IMR-90 (cell line): ENCODE measurements at regions not wholly inside any gene's neighbourhood (a gene's known extent, or its start where the extent isn't known, plus 50 kb on each side); places are given as distances from the start of the nearest gene placed in this dataset.

Experiments used
- ATAC-seq: fragments of 200-7000 bp; cut with Tn5 transposase; 2 replicates; pipeline ENCODE4 v1.9.1; 2020; ENCODE audit warnings: low read depth, mild to moderate bottlenecking, moderate library complexity
- BruUV-seq: library from RNA; stranded (reverse); fragments of 400-500 nt; replicated peaks from 2 replicates; lab custom pipeline; 2021; lab: Mats Ljungman, UMichigan
- CTCF ChIA-PET: fragments of 300-600 bp; formaldehyde crosslinking; extraction: SDS; loops from one replicate; lab custom pipeline; 2021; ENCODE audit warnings: antibody characterized with exemption; lab: Yijun Ruan, JAX
- POLR2A ChIA-PET: fragments of 300-600 bp; sonication (Branson Sonifier 250); formaldehyde crosslinking; loops from one replicate; lab custom pipeline; 2022; ENCODE audit warnings: antibody characterized with exemption; ENCODE audit not compliant: unreplicated experiment; lab: Charles Lee
- DNase-seq: peaks from one replicate; pipeline ENCODE4 v3.0.0; 2013
- H2AFZ ChIP-seq: replicated peaks from 2 replicates; pipeline ENCODE3; 2013; ENCODE audit warnings: low read length, mild to moderate bottlenecking; ENCODE audit not compliant: poor library complexity
- H2AK5ac ChIP-seq: 2 replicates; pipeline ENCODE4 v1.6.1; 2013; ENCODE audit warnings: low read depth, low read length, inconsistent platforms
- H2AK9ac ChIP-seq: replicated peaks from 2 replicates; pipeline ENCODE3; 2013; ENCODE audit warnings: mild to moderate bottlenecking, low read depth, low read length, moderate library complexity; ENCODE audit not compliant: poor library complexity
- H2BK120ac ChIP-seq: 2 replicates; pipeline ENCODE4 v1.6.1; 2013; ENCODE audit warnings: low read depth, low read length, inconsistent platforms
- H2BK15ac ChIP-seq: 3 replicates; pipeline ENCODE4 v1.6.1; 2013; ENCODE audit warnings: low read depth, low read length, inconsistent platforms
- H2BK20ac ChIP-seq: 2 replicates; pipeline ENCODE4 v1.6.1; 2013; ENCODE audit warnings: low read depth, mild to moderate bottlenecking, inconsistent platforms, low read length, moderate library complexity
- H2BK5ac ChIP-seq: 2 replicates; pipeline ENCODE4 v1.6.1; 2013; ENCODE audit warnings: mild to moderate bottlenecking, low read depth, low read length, inconsistent platforms; ENCODE audit not compliant: poor library complexity, severe bottlenecking
- H3K14ac ChIP-seq: replicated peaks from 2 replicates; pipeline ENCODE4 v1.6.1; 2013; ENCODE audit warnings: low read depth, low read length, inconsistent platforms
- H3K18ac ChIP-seq: 2 replicates; pipeline ENCODE4 v1.6.1; 2013; ENCODE audit warnings: low read depth, low read length, control low read depth
- H3K23ac ChIP-seq: 2 replicates; pipeline ENCODE4 v1.6.1; 2013; ENCODE audit warnings: low read depth, low read length, inconsistent platforms
- H3K27ac ChIP-seq: 2 replicates; pipeline ENCODE4 v1.5.1; 2013; ENCODE audit warnings: mild to moderate bottlenecking, control low read depth, low read length; ENCODE audit not compliant: insufficient read depth
- H3K27me3 ChIP-seq: 2 replicates; pipeline ENCODE4 v1.6.1; 2013; ENCODE audit warnings: low read length; ENCODE audit not compliant: control insufficient read depth, insufficient read depth
- H3K36me3 ChIP-seq: 2 replicates; pipeline ENCODE4 v1.6.1; 2013; ENCODE audit warnings: low read length, mixed read lengths; ENCODE audit not compliant: control insufficient read depth, insufficient read depth
- H3K4ac ChIP-seq: 2 replicates; pipeline ENCODE4 v1.6.1; 2013; ENCODE audit warnings: low read depth, low read length, inconsistent platforms
- H3K4me1 ChIP-seq: 2 replicates; pipeline ENCODE4 v1.6.1; 2013; ENCODE audit warnings: low read length, mixed read lengths; ENCODE audit not compliant: control insufficient read depth, insufficient read depth
- H3K4me2 ChIP-seq: 2 replicates; pipeline ENCODE4 v1.6.1; 2013; ENCODE audit warnings: low read depth, mild to moderate bottlenecking, control low read depth, low read length, moderate library complexity
- H3K4me3 ChIP-seq: 2 replicates; pipeline ENCODE4 v1.5.1; 2013; ENCODE audit warnings: low read depth, mild to moderate bottlenecking, control low read depth, low read length, moderate library complexity; ENCODE audit not compliant: insufficient read depth
- H3K56ac ChIP-seq: 2 replicates; pipeline ENCODE4 v1.6.1; 2013; ENCODE audit warnings: low read length, inconsistent platforms; ENCODE audit not compliant: insufficient read depth; ENCODE audit errors: extremely low read depth
- H3K79me1 ChIP-seq, 2 experiments: 2 replicates each; pipeline ENCODE4 v1.6.1; 2013; ENCODE audit warnings: low read length in 2 of 2, inconsistent platforms in 1 of 2, low read depth in 1 of 2
- H3K9ac ChIP-seq: 2 replicates; pipeline ENCODE4 v1.6.1; 2013; ENCODE audit warnings: low read depth, low read length, control low read depth
- H3K9me1 ChIP-seq: 2 replicates; pipeline ENCODE4 v1.6.1; 2013; ENCODE audit warnings: low read length, inconsistent platforms; ENCODE audit not compliant: insufficient read depth
- H3K9me3 ChIP-seq: 2 replicates; pipeline ENCODE4 v1.6.1; 2013; ENCODE audit warnings: low read length; ENCODE audit not compliant: control insufficient read depth, insufficient read depth
- H4K20me1 ChIP-seq: 2 replicates; pipeline ENCODE4 v1.6.1; 2013; ENCODE audit warnings: low read length, inconsistent platforms; ENCODE audit not compliant: insufficient read depth
- H4K5ac ChIP-seq: 2 replicates; pipeline ENCODE4 v1.6.1; 2013; ENCODE audit warnings: mild to moderate bottlenecking, low read depth, low read length, control low read depth
- H4K8ac ChIP-seq, 2 experiments: 2 replicates each; pipeline ENCODE4 v1.6.1; 2013; ENCODE audit warnings: low read depth in 2 of 2, low read length in 2 of 2, control low read depth in 1 of 2, inconsistent platforms in 1 of 2
- H4K91ac ChIP-seq: 2 replicates; pipeline ENCODE4 v1.6.1; 2013; ENCODE audit warnings: low read depth, low read length, inconsistent platforms; ENCODE audit not compliant: insufficient read depth
- BHLHE40 ChIP-seq: fragments of 150-350 bp; IDR thresholded peaks from 2 replicates; pipeline ENCODE4 v1.6.1; 2016; ENCODE audit warnings: mild to moderate bottlenecking, low read depth, low read length
- CEBPB ChIP-seq: IDR thresholded peaks from 2 replicates; pipeline ENCODE4 v1.6.1; 2012; ENCODE audit warnings: low read depth, low read length, improper control_type of control experiment
- CHD1 ChIP-seq: IDR thresholded peaks from 2 replicates; pipeline ENCODE4 v1.6.1; 2012; ENCODE audit warnings: low read depth, low read length, improper control_type of control experiment
- FOS ChIP-seq: fragments of 150-350 bp; IDR thresholded peaks from 2 replicates; pipeline ENCODE4 v1.6.1; 2016; ENCODE audit warnings: low read depth, low read length
- MAFK ChIP-seq: IDR thresholded peaks from 2 replicates; pipeline ENCODE4 v1.6.1; 2012; ENCODE audit warnings: low read depth, low read length, improper control_type of control experiment
- MAZ ChIP-seq: IDR thresholded peaks from 2 replicates; pipeline ENCODE4 v1.6.1; 2012; ENCODE audit warnings: low read depth, mild to moderate bottlenecking, low read length, improper control_type of control experiment, moderate library complexity, borderline replicate concordance
- MXI1 ChIP-seq: IDR thresholded peaks from 2 replicates; pipeline ENCODE4 v1.6.1; 2012; ENCODE audit warnings: low read depth, mild to moderate bottlenecking, low read length, moderate library complexity, borderline replicate concordance
- NFE2L2 ChIP-seq: fragments of 150-350 bp; IDR thresholded peaks from 2 replicates; pipeline ENCODE4 v1.6.1; 2016; ENCODE audit warnings: low read depth, mild to moderate bottlenecking, low read length
- POLR2A ChIP-seq: IDR thresholded peaks from 2 replicates; pipeline ENCODE4 v1.6.1; 2012; ENCODE audit warnings: mild to moderate bottlenecking, low read depth, low read length
- RAD21 ChIP-seq: IDR thresholded peaks from 2 replicates; pipeline ENCODE4 v1.6.1; 2012; ENCODE audit warnings: low read length, improper control_type of control experiment
- RCOR1 ChIP-seq: IDR thresholded peaks from 2 replicates; pipeline ENCODE4 v1.6.1; 2012; ENCODE audit warnings: mild to moderate bottlenecking, low read length, improper control_type of control experiment; ENCODE audit not compliant: insufficient replicate concordance
- RFX5 ChIP-seq: IDR thresholded peaks from 2 replicates; pipeline ENCODE4 v1.8.0; 2012; ENCODE audit warnings: low read depth, mild to moderate bottlenecking, low read length, moderate library complexity
- SMC3 ChIP-seq: fragments of 150-350 bp; IDR thresholded peaks from 2 replicates; pipeline ENCODE4 v1.6.1; 2016; ENCODE audit warnings: low read depth, mild to moderate bottlenecking, antibody characterized with exemption, low read length, moderate library complexity
- WGBS, 2 experiments: methylation state at CpG; one replicate each; pipeline versions ENCODE4 v1.1.5 to v1.1.7; 2013; ENCODE audit warnings: missing lambda C conversion rate in 2 of 2; ENCODE audit not compliant: insufficient read length in 1 of 2; ENCODE audit errors: extremely low coverage in 2 of 2; 5-methylcytosine and 5-hydroxymethylcytosine counted together
- dilution Hi-C: fragments of 300-500 bp; cut with HindIII; formaldehyde crosslinking; loops from one replicate; pipeline ENCODE4 v1.14.3; 2018; ENCODE audit warnings: low sequenced_read_pairs; ENCODE audit not compliant: unreplicated experiment
- in situ Hi-C: fragments of 300-500 bp; cut with MboI; formaldehyde crosslinking; loops from 3 replicates; pipeline ENCODE4 v1.14.3; 2019; ENCODE audit warnings: low sequenced_read_pairs, inconsistent platforms, mixed read lengths
- intact Hi-C: fragments of 100-400 bp; cut with micrococcal nuclease; formaldehyde crosslinking; loops from 2 replicates; pipeline ENCODE4 v1.10.0; 2022
- TF ChIP-seq, protein P1 (sequence below): conservative IDR thresholded peaks from 2 replicates; pipeline ENCODE4 v1.5.1; 2012; ENCODE audit warnings: mild to moderate bottlenecking, low read depth, low read length, improper control_type of control experiment
- TF ChIP-seq, protein P2 (sequence below): fragments of 150-350 bp; IDR thresholded peaks from 2 replicates; pipeline ENCODE4 v1.6.1; 2016; ENCODE audit warnings: low read depth, mild to moderate bottlenecking, low read length, moderate library complexity, borderline replicate concordance
- TF ChIP-seq, protein P3 (sequence below): fragments of 150-350 bp; IDR thresholded peaks from 2 replicates; pipeline ENCODE4 v1.6.1; 2017; ENCODE audit warnings: mild to moderate bottlenecking, antibody characterized with exemption, low read length, low read depth

DNA sequence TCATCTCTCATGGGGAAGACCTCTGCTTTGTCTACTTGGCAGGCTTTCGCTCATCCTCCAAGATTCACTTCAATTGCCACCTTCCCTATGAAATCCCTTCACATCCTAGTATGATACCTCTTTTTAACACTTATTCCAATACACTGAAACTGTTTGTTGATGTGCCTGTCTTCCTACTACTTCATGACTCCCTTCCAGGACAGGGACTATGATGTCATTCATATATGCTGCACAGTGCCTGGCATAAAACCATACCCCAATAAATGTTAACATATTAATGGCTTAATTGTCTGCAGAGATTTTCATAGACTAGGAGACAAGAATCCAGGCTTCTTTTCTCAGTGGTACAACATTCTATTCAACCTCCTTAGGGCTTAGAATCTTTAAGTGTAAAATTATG, 215.5 kb downstream of the ZNF608 start:
- H3K14ac ChIP-seq = no peak overlapping the region
- DNase-seq (no peak), ATAC-seq (no peak)
- CTCF ChIA-PET = no interaction called here
- H2AK5ac ChIP-seq = no peak overlapping the region; the same call in 1 of the 2 replicates
- H3K4me2 ChIP-seq = no peak overlapping the region
- H4K91ac ChIP-seq = no peak overlapping the region
- H3K4ac ChIP-seq = no peak overlapping the region
- 100% methylated on average over 1 of the region's 1 CpG; no CpG with 5 or more reads in 1 of the 2 experiments for WGBS, 2 experiments
- H3K9me1 ChIP-seq = no peaks in the 10 kb centered on the region
- no peak overlapping the region for H3K4me3 ChIP-seq
- TF ChIP-seq CHD1 = no peak
- no peak for TF ChIP-seq CEBPB
- TF ChIP-seq NFE2L2 = no peak
- TF ChIP-seq BHLHE40 = no peak
- TF ChIP-seq, protein P1, sequence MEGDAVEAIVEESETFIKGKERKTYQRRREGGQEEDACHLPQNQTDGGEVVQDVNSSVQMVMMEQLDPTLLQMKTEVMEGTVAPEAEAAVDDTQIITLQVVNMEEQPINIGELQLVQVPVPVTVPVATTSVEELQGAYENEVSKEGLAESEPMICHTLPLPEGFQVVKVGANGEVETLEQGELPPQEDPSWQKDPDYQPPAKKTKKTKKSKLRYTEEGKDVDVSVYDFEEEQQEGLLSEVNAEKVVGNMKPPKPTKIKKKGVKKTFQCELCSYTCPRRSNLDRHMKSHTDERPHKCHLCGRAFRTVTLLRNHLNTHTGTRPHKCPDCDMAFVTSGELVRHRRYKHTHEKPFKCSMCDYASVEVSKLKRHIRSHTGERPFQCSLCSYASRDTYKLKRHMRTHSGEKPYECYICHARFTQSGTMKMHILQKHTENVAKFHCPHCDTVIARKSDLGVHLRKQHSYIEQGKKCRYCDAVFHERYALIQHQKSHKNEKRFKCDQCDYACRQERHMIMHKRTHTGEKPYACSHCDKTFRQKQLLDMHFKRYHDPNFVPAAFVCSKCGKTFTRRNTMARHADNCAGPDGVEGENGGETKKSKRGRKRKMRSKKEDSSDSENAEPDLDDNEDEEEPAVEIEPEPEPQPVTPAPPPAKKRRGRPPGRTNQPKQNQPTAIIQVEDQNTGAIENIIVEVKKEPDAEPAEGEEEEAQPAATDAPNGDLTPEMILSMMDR = no peak
- no peak for TF ChIP-seq RFX5
- no peak for TF ChIP-seq MAFK
- no peak for TF ChIP-seq RAD21
- TF ChIP-seq MAZ = no peak
- no peak for TF ChIP-seq RCOR1
- no peak for TF ChIP-seq FOS
- no peak for TF ChIP-seq POLR2A
- TF ChIP-seq SMC3 = no peak
- TF ChIP-seq, protein P2, sequence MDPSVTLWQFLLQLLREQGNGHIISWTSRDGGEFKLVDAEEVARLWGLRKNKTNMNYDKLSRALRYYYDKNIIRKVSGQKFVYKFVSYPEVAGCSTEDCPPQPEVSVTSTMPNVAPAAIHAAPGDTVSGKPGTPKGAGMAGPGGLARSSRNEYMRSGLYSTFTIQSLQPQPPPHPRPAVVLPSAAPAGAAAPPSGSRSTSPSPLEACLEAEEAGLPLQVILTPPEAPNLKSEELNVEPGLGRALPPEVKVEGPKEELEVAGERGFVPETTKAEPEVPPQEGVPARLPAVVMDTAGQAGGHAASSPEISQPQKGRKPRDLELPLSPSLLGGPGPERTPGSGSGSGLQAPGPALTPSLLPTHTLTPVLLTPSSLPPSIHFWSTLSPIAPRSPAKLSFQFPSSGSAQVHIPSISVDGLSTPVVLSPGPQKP = no peak
- TF ChIP-seq, protein P3, sequence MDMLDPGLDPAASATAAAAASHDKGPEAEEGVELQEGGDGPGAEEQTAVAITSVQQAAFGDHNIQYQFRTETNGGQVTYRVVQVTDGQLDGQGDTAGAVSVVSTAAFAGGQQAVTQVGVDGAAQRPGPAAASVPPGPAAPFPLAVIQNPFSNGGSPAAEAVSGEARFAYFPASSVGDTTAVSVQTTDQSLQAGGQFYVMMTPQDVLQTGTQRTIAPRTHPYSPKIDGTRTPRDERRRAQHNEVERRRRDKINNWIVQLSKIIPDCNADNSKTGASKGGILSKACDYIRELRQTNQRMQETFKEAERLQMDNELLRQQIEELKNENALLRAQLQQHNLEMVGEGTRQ = no peak
- TF ChIP-seq MXI1 = no peak
- no peak overlapping the region for H2AFZ ChIP-seq
- no peak overlapping the region for H2BK15ac ChIP-seq
- no peak overlapping the region for H3K27ac ChIP-seq
- H3K79me1 ChIP-seq = no peaks in the 10 kb centered on the region
- no peak overlapping the region for H3K9ac ChIP-seq
- no peak overlapping the region for H2BK120ac ChIP-seq
- H2BK5ac ChIP-seq = no peak overlapping the region
- no peaks in the 10 kb centered on the region for H3K27me3 ChIP-seq
- no peak overlapping the region for H4K5ac ChIP-seq
- no peak overlapping the region for H4K8ac ChIP-seq
- in situ Hi-C loops (no loop called here), intact Hi-C loops (no loop called here), dilution Hi-C loops (no loop called here)
- H3K23ac ChIP-seq = no peak overlapping the region
- H3K56ac ChIP-seq = no peak overlapping the region
- H2BK20ac ChIP-seq = no peak overlapping the region
- no peaks in the 10 kb centered on the region for H3K36me3 ChIP-seq
- H2AK9ac ChIP-seq = no peak overlapping the region
- H3K9me3 ChIP-seq = peaks cover 2% of the 10 kb centered on the region; the same call in 1 of the 2 replicates
- BruUV-seq = no TSS peak
- POLR2A ChIA-PET = no interaction called here
- peaks cover 2% of the 10 kb centered on the region; the same call in 1 of the 2 replicates for H3K4me1 ChIP-seq
- H3K18ac ChIP-seq = no peak overlapping the region
- no peaks in the 10 kb centered on the region for H4K20me1 ChIP-seq
